GM12878 (cell line): ENCODE measurements at regions not wholly inside any gene's neighbourhood (a gene's known extent, or its start where the extent isn't known, plus 50 kb on each side); places are given as distances from the start of the nearest gene placed in this dataset.

ENCODE experiments used
- ATAC-seq: fragments of 200-7000 bp; cut with Tn5 transposase; 3 replicates; pipeline ENCODE4 v1.9.1; 2020; ENCODE audit warnings: mild to moderate bottlenecking, moderate library complexity
- BruUV-seq: library from RNA; stranded (reverse); fragments of 400-500 nt; replicated peaks from 2 replicates; lab custom pipeline; 2021; lab: Mats Ljungman, UMichigan
- CTCF ChIA-PET: fragments of 300-600 bp; sonication (Branson Sonifier 250); formaldehyde crosslinking; extraction: SDS; loops from one replicate; lab custom pipeline; 2021; ENCODE audit warnings: inconsistent platforms; lab: Yijun Ruan, JAX
- POLR2A ChIA-PET: fragments of 350-600 bp; formaldehyde crosslinking; extraction: SDS; loops from one replicate; lab custom pipeline; 2021; ENCODE audit warnings: inconsistent platforms; lab: Charles Lee
- RAD21 ChIA-PET: fragments of 300-600 bp; sonication (Branson Sonifier 250); formaldehyde crosslinking; loops from one replicate; lab custom pipeline; 2023; ENCODE audit warnings: antibody characterized with exemption; ENCODE audit not compliant: unreplicated experiment; lab: Charles Lee
- SMC1A ChIA-PET: fragments of 300-600 bp; sonication (Branson Sonifier 250); formaldehyde crosslinking; loops from one replicate; lab custom pipeline; 2023; ENCODE audit not compliant: unreplicated experiment, uncharacterized antibody; lab: Charles Lee
- DNase-seq: peaks from one replicate; pipeline ENCODE4 v3.0.0-alpha.2; 2011; ENCODE audit warnings: low read depth, low spot score
- FAIRE-seq: peaks from 3 replicates; lab custom pipeline; 2011; peaks lifted over from hg19 to GRCh38; lab: Jason Lieb, UNC
- H2AFZ ChIP-seq: 2 replicates; pipeline ENCODE4 v1.6.0; 2011; ENCODE audit warnings: low read depth, low read length, control low read depth; ENCODE audit not compliant: control insufficient read depth
- H3K27ac ChIP-seq: 2 replicates; pipeline ENCODE4 v1.5.1; 2011; ENCODE audit warnings: control low read depth; ENCODE audit not compliant: control insufficient read depth, insufficient read depth
- H3K27me3 ChIP-seq, 2 experiments: replicated peaks in 1 of 2; 2 replicates each; pipeline versions ENCODE4 v1.6.0 to v1.6.1; 2011; ENCODE audit warnings: low read length in 1 of 2; ENCODE audit not compliant: control insufficient read depth in 2 of 2, insufficient read depth in 2 of 2
- H3K36me3 ChIP-seq, 2 experiments: 2 replicates each; pipeline ENCODE4 v1.5.1; 2011; ENCODE audit warnings: low read length in 1 of 2; ENCODE audit not compliant: control insufficient read depth in 2 of 2, insufficient read depth in 2 of 2
- H3K4me1 ChIP-seq: 2 replicates; pipeline ENCODE4 v1.6.1; 2011; ENCODE audit warnings: mild to moderate bottlenecking, low read length, moderate library complexity, mixed read lengths; ENCODE audit not compliant: control insufficient read depth, insufficient read depth
- H3K4me2 ChIP-seq: 2 replicates; pipeline ENCODE4 v1.6.0; 2011; ENCODE audit warnings: control low read depth; ENCODE audit not compliant: control insufficient read depth, insufficient read depth
- H3K4me3 ChIP-seq: fragments of 200-600 bp; sonication (generic); 2 replicates; pipeline ENCODE4 v1.5.1; 2016
- H3K79me2 ChIP-seq: 2 replicates; pipeline ENCODE4 v1.6.0; 2011; ENCODE audit warnings: low read length; ENCODE audit not compliant: control insufficient read depth, insufficient read depth
- H3K9ac ChIP-seq: 2 replicates; pipeline ENCODE4 v1.8.0; 2011; ENCODE audit warnings: low read length, control low read depth, mixed read lengths; ENCODE audit not compliant: control insufficient read depth, insufficient read depth
- H3K9me3 ChIP-seq: replicated peaks from 3 replicates; pipeline ENCODE4 v1.5.1; 2011; ENCODE audit warnings: mild to moderate bottlenecking, low read length; ENCODE audit not compliant: control insufficient read depth, insufficient read depth
- H4K20me1 ChIP-seq: 2 replicates; pipeline ENCODE4 v1.6.0; 2011; ENCODE audit not compliant: control insufficient read depth, insufficient read depth
- KAT2A ChIP-seq: conservative IDR thresholded peaks from 2 replicates; pipeline ENCODE4 v1.6.1; 2011; ENCODE audit warnings: low read depth, low read length; ENCODE audit not compliant: control insufficient read depth
- MYB ChIP-seq: fragments of 150-350 bp; IDR thresholded peaks from 2 replicates; pipeline ENCODE4 v1.6.1; 2014; ENCODE audit warnings: mild to moderate bottlenecking, low read depth, low read length, borderline replicate concordance
- POU2F2 ChIP-seq: IDR thresholded peaks from 3 replicates; pipeline ENCODE4 v1.6.1; 2011; ENCODE audit warnings: low read depth, mild to moderate bottlenecking, low read length, borderline replicate concordance
- RAD21 ChIP-seq: IDR thresholded peaks from 2 replicates; pipeline ENCODE4 v1.6.1; 2011; ENCODE audit warnings: mild to moderate bottlenecking, low read depth, low read length, moderate library complexity; ENCODE audit not compliant: insufficient read depth
- SUZ12 ChIP-seq: fragments of 200-600 bp; sonication (generic); IDR thresholded peaks from one replicate; pipeline ENCODE4 v1.6.1; 2018; ENCODE audit warnings: antibody characterized with exemption, mild to moderate bottlenecking; ENCODE audit not compliant: unreplicated experiment
- TCF12 ChIP-seq: IDR thresholded peaks from 2 replicates; pipeline ENCODE4 v1.6.1; 2011; ENCODE audit warnings: low read depth, mild to moderate bottlenecking, low read length
- ZNF207 ChIP-seq: fragments of 450-650 bp; IDR thresholded peaks from 2 replicates; pipeline ENCODE4 v1.6.1; 2014; ENCODE audit warnings: antibody characterized with exemption, mild to moderate bottlenecking, borderline replicate concordance
- WGBS: methylation state at CpG from one replicate; pipeline ENCODE4 v1.1.6; 2016; ENCODE audit warnings: low lambda C conversion rate; ENCODE audit not compliant: insufficient replicate concordance, insufficient coverage; ENCODE audit errors: missing lambda C conversion rate; 5-methylcytosine and 5-hydroxymethylcytosine counted together
- in situ Hi-C: fragments of 300-500 bp; cut with MboI; formaldehyde crosslinking; loops from 9 replicates; pipeline ENCODE4 v1.14.3; 2018; ENCODE audit warnings: mixed read lengths
- intact Hi-C: fragments of 100-400 bp; cut with micrococcal nuclease; formaldehyde crosslinking; loops from one replicate; pipeline ENCODE4 v1.14.2; 2022; ENCODE audit not compliant: unreplicated experiment
- TF ChIP-seq, protein P1 (sequence below): fragments of 450-650 bp; IDR thresholded peaks from 2 replicates; pipeline ENCODE4 v1.6.1; 2018; ENCODE audit warnings: mild to moderate bottlenecking, low read depth, moderate library complexity; ENCODE audit not compliant: partially characterized antibody
- TF ChIP-seq, protein P2 (sequence below): fragments of 450-650 bp; IDR thresholded peaks from 2 replicates; pipeline ENCODE4 v1.6.1; 2017; ENCODE audit warnings: antibody characterized with exemption, mild to moderate bottlenecking, moderate library complexity
- TF ChIP-seq, protein P3 (sequence below), 3 experiments: IDR thresholded peaks in 2 of 3; conservative IDR thresholded peaks in 1 of 3; 2 replicates each; pipeline ENCODE4 v1.5.1; 2011; ENCODE audit warnings: low read depth in 3 of 3, low read length in 3 of 3, mild to moderate bottlenecking in 3 of 3, control low read depth in 2 of 3, moderate library complexity in 2 of 3, inconsistent platforms in 1 of 3, mixed read lengths in 1 of 3; ENCODE audit not compliant: control insufficient read depth in 2 of 3, insufficient read depth in 1 of 3; ENCODE audit errors: extremely low read depth in 1 of 3

DNA sequence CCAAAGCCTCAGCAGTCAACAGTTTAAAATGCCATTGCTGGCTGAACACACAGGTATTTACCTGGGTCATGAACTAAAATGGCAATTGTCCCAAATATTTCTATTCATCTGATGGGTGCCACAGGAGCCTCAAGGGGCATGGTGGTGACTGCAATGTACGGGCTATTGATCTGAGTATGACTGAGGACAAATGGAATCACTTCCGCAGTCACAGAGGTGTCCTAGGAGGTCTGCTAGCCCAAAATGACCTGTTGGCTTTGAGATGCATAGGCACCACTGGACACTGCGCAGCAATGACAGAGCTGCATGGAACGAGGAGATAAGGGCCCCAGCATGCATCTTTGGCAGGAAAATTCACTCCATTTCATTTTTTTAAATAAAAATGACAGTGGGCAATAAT is 474.1 kb upstream of the SOX5 start:
- no peak overlapping the region for H2AFZ ChIP-seq

More for the DNA sequence above, 474.1 kb upstream of the SOX5 start:
- Histone ChIP-seq H3K4me3 (no peak overlapping the region), H3K9me3 (no peaks in the 10 kb centered on the region), H4K20me1 (no peaks in the 10 kb centered on the region), H3K79me2 (no peaks in the 10 kb centered on the region), H3K4me2 (no peak overlapping the region), H3K4me1 (no peaks in the 10 kb centered on the region), H3K36me3 (no peaks in the 10 kb centered on the region), H3K27me3 (peaks cover 0 to 3% of the 10 kb centered on the region in 2 experiments; a peak in 2 of 4 replicates), H3K27ac (no peak overlapping the region)
- CTCF ChIA-PET: no interaction called here
- RAD21 ChIA-PET: no interaction called here
- POLR2A ChIA-PET: no interaction called here
- ATAC-seq (no peak), DNase-seq (no peak), FAIRE-seq (no peak)
- no TSS peak for BruUV-seq
- in situ Hi-C loops: no loop called here
- SMC1A ChIA-PET: no interaction called here
- TF ChIP-seq, protein P1, sequence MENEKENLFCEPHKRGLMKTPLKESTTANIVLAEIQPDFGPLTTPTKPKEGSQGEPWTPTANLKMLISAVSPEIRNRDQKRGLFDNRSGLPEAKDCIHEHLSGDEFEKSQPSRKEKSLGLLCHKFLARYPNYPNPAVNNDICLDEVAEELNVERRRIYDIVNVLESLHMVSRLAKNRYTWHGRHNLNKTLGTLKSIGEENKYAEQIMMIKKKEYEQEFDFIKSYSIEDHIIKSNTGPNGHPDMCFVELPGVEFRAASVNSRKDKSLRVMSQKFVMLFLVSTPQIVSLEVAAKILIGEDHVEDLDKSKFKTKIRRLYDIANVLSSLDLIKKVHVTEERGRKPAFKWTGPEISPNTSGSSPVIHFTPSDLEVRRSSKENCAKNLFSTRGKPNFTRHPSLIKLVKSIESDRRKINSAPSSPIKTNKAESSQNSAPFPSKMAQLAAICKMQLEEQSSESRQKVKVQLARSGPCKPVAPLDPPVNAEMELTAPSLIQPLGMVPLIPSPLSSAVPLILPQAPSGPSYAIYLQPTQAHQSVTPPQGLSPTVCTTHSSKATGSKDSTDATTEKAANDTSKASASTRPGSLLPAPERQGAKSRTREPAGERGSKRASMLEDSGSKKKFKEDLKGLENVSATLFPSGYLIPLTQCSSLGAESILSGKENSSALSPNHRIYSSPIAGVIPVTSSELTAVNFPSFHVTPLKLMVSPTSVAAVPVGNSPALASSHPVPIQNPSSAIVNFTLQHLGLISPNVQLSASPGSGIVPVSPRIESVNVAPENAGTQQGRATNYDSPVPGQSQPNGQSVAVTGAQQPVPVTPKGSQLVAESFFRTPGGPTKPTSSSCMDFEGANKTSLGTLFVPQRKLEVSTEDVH: no peak
- TF ChIP-seq KAT2A (no peak), TCF12 (no peak), MYB (no peak), POU2F2 (no peak), SUZ12 (no peak), ZNF207 (no peak), RAD21 (no peak)
- TF ChIP-seq, protein P2, sequence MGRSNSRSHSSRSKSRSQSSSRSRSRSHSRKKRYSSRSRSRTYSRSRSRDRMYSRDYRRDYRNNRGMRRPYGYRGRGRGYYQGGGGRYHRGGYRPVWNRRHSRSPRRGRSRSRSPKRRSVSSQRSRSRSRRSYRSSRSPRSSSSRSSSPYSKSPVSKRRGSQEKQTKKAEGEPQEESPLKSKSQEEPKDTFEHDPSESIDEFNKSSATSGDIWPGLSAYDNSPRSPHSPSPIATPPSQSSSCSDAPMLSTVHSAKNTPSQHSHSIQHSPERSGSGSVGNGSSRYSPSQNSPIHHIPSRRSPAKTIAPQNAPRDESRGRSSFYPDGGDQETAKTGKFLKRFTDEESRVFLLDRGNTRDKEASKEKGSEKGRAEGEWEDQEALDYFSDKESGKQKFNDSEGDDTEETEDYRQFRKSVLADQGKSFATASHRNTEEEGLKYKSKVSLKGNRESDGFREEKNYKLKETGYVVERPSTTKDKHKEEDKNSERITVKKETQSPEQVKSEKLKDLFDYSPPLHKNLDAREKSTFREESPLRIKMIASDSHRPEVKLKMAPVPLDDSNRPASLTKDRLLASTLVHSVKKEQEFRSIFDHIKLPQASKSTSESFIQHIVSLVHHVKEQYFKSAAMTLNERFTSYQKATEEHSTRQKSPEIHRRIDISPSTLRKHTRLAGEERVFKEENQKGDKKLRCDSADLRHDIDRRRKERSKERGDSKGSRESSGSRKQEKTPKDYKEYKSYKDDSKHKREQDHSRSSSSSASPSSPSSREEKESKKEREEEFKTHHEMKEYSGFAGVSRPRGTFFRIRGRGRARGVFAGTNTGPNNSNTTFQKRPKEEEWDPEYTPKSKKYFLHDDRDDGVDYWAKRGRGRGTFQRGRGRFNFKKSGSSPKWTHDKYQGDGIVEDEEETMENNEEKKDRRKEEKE: no peak
- TF ChIP-seq, protein P3, sequence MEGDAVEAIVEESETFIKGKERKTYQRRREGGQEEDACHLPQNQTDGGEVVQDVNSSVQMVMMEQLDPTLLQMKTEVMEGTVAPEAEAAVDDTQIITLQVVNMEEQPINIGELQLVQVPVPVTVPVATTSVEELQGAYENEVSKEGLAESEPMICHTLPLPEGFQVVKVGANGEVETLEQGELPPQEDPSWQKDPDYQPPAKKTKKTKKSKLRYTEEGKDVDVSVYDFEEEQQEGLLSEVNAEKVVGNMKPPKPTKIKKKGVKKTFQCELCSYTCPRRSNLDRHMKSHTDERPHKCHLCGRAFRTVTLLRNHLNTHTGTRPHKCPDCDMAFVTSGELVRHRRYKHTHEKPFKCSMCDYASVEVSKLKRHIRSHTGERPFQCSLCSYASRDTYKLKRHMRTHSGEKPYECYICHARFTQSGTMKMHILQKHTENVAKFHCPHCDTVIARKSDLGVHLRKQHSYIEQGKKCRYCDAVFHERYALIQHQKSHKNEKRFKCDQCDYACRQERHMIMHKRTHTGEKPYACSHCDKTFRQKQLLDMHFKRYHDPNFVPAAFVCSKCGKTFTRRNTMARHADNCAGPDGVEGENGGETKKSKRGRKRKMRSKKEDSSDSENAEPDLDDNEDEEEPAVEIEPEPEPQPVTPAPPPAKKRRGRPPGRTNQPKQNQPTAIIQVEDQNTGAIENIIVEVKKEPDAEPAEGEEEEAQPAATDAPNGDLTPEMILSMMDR (IDR thresholded peaks at IDR 0.05 in 2 of 3, conservative IDR thresholded peaks at IDR 0.05 in 1 of 3; ENCODE audit: control insufficient read depth in 2 of 3, extremely low read depth in 1 of 3, insufficient read depth in 1 of 3, low read depth in 3 of 3, low read length in 3 of 3): no peak
- TF ChIP-seq, all 136 proteins: peak for 0
- WGBS: 22% methylated on average over 4 of the region's 4 CpGs
- no peak overlapping the region for H3K9ac ChIP-seq
- intact Hi-C loops: no loop called here
